AG04449 (cell line): ENCODE measurements at regions not wholly inside any gene's neighbourhood (a gene's known extent, or its start where the extent isn't known, plus 50 kb on each side); places are given as distances from the start of the nearest gene placed in this dataset.

Experiments
- CTCF ChIA-PET: fragments of 350-600 bp; formaldehyde crosslinking; extraction: SDS; loops from one replicate; lab custom pipeline; 2021; ENCODE audit warnings: antibody characterized with exemption; lab: Yijun Ruan, JAX
- POLR2A ChIA-PET: fragments of 400-600, 350-600 bp; formaldehyde crosslinking; extraction: SDS; loops from one replicate; lab custom pipeline; 2020; ENCODE audit warnings: antibody characterized with exemption, inconsistent platforms; lab: Yijun Ruan, JAX
- DNase-seq: peaks from one replicate; pipeline ENCODE4 v3.0.0-alpha.2; 2010; ENCODE audit warnings: low read depth, low spot score
- H3K4me3 ChIP-seq: 2 replicates; pipeline ENCODE4 v1.5.1; 2011; ENCODE audit warnings: low read depth, mild to moderate bottlenecking, control low read depth, low read length
- TF ChIP-seq, protein P1 (sequence below): IDR thresholded peaks from one replicate; pipeline ENCODE4 v1.5.1; 2011; ENCODE audit warnings: mild to moderate bottlenecking, moderate library complexity, low read length, control low read depth, inconsistent platforms; ENCODE audit not compliant: insufficient read depth; ENCODE audit errors: missing control alignments

DNA sequence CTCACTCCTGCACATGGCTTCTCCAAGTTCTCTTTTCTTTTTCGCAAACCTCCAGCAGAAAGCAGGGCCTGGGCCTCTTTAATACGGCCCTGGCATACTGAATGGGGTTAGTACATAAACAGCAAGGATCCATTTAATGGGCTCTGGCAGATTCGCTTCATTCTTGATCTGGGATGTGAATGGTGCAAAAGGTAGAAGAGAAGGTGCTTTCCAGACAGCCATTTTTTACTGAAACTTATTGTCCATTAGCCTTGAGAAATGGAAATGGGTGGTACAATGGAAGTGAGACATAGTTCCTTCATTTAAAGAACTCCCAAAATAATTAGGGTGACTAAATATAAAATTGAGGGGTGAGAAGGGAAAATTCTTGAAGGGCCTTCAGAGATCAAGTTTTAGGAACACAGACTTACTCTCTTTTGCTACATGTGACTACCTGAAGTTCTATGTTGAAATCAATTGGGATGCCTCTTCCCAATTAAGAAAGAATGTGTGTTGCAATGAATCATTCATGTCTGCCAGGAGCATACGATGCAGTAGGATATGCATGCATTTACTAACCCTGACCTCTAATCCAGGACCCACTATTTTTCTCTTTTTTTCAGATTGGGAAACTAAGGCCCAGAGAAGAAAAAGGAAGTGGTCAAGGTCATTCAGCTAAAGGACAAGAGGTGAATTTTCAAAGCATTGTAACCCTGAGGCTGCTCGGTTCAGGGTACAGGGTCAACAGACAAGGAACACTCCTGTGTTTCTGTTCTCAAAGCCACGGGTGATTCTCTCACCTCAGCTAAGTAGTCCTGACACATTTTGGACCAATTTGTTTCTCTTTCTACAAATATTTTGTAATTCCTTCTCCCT is 144.1 kb downstream of the BBOX1 start:
- TF ChIP-seq, protein P1, sequence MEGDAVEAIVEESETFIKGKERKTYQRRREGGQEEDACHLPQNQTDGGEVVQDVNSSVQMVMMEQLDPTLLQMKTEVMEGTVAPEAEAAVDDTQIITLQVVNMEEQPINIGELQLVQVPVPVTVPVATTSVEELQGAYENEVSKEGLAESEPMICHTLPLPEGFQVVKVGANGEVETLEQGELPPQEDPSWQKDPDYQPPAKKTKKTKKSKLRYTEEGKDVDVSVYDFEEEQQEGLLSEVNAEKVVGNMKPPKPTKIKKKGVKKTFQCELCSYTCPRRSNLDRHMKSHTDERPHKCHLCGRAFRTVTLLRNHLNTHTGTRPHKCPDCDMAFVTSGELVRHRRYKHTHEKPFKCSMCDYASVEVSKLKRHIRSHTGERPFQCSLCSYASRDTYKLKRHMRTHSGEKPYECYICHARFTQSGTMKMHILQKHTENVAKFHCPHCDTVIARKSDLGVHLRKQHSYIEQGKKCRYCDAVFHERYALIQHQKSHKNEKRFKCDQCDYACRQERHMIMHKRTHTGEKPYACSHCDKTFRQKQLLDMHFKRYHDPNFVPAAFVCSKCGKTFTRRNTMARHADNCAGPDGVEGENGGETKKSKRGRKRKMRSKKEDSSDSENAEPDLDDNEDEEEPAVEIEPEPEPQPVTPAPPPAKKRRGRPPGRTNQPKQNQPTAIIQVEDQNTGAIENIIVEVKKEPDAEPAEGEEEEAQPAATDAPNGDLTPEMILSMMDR = no peak
- ChIA-PET POLR2A (no interaction called here), CTCF (interaction anchor here (0.6 to 6.3 kb wide), 40 partner anchors 11 to 374 kb away, joined by 3 to 278 read pairs (median 4); partner anchors contain the start of gene LGR4)
- H3K4me3 ChIP-seq = no peak overlapping the region
- no peak for DNase-seq

DNA sequence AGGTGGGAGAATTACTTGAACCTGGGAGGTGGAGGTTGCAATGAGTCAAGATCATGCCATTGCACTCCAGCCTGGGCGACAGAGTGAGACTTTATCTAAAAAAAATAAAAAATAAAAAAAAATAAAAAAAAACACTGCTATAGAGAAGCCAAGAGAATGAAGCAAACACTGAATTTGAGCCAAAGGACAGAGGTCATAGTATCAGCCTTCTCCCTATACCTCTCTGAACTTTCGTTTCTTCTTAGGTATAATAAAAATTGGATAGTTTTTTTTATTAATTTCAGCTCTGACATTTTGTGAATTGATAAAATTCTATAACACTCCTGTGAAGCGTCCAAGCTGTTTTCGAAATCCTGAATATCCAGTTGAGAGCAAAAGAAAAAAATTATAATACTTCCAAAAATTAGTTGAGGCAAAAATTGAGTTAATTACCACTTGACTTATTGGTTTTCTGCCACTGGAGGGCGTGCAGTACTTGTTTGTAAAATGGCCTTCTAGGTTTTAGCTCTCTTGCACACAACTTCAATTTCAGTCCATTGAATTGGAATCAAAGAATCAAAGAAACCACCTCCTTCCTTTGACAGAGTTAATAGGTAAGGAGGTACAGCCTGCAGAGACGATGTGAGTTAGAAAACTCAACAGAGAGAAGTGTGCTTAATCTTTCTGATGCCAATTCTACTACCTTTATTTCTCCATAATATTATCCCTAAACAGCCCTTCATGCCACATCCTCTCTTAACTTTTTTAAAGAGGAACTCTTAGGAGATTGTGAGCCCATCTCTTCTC is 143.2 kb downstream of the BBOX1 start:
- H3K4me3 ChIP-seq = no peak overlapping the region
- ChIA-PET CTCF (interaction anchor here (0.6 to 6.3 kb wide), 49 partner anchors 10 to 373 kb away, joined by 3 to 278 read pairs (median 4); partner anchors contain the start of gene LGR4), POLR2A (no interaction called here)
- TF ChIP-seq, protein P1 = peak; percentile 47
- peak; percentile 38 for DNase-seq

DNA sequence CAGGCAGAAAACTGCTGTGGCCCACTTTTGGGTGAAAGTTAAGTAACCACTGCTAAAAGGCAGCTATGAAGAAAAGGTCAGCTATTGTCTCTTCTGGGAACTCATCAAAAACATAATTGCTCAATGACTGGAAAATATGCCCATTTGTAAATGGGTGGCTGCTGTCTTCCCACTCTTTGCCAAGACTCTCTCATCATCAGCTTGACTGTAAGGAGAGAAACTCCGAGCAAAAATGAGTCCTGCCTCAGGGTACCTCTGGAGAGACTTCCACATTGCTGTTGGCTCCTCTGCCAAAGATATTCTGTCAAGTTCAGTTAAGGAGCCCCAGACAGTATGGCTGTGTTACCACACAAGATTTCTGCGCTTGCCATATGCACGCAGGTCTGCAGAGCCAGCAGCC is 138.7 kb downstream of the BBOX1 start:
- POLR2A ChIA-PET = no interaction called here
- no peak for DNase-seq
- no peak overlapping the region for H3K4me3 ChIP-seq
- CTCF ChIA-PET = interaction anchor here (0.7 to 3.0 kb wide), 5 partner anchors 117 to 320 kb away, joined by 3 to 18 read pairs (median 6); no protein-coding TSS in a partner anchor
- TF ChIP-seq, protein P1 = no peak

DNA sequence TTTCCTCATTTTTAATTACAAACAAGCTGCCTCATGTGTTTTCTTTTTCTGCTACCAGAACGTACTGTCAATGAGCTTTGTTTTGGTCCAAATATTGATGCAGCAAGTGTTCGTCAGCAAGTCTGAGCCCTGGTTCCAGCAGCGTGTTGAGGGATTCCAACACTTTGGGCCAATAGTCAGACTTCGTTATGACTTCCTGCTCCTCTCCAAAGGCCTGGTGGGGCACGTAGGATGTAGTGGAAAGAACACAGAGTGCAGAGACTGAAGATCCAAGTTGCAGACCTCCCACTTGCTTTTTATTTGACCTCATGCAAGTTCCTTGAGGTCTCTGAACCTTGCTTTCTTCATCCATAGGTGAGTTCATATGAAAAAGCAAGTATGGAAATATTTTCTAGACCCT is 138.2 kb downstream of the BBOX1 start:
- POLR2A ChIA-PET = no interaction called here
- TF ChIP-seq, protein P1 = no peak
- no peak for DNase-seq
- CTCF ChIA-PET = interaction anchor here (0.7 to 3.0 kb wide), 5 partner anchors 118 to 321 kb away, joined by 3 to 18 read pairs (median 6); no protein-coding TSS in a partner anchor
- H3K4me3 ChIP-seq = no peak overlapping the region
